ENCODE measurements at regions not wholly inside any gene's neighbourhood (a gene's known extent, or its start where the extent isn't known, plus 50 kb on each side); places are given as distances from the start of the nearest gene placed in this dataset.

- no peak for DNase-seq
- TF ChIP-seq, protein P1, sequence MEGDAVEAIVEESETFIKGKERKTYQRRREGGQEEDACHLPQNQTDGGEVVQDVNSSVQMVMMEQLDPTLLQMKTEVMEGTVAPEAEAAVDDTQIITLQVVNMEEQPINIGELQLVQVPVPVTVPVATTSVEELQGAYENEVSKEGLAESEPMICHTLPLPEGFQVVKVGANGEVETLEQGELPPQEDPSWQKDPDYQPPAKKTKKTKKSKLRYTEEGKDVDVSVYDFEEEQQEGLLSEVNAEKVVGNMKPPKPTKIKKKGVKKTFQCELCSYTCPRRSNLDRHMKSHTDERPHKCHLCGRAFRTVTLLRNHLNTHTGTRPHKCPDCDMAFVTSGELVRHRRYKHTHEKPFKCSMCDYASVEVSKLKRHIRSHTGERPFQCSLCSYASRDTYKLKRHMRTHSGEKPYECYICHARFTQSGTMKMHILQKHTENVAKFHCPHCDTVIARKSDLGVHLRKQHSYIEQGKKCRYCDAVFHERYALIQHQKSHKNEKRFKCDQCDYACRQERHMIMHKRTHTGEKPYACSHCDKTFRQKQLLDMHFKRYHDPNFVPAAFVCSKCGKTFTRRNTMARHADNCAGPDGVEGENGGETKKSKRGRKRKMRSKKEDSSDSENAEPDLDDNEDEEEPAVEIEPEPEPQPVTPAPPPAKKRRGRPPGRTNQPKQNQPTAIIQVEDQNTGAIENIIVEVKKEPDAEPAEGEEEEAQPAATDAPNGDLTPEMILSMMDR (IDR thresholded peaks at IDR 0.05): no peak
- intact Hi-C loops (cut with DNase I; ENCODE audit: low total_unique reads): no loop called here
- Histone ChIP-seq H3K36me3 (no peaks in the 10 kb centered on the region), H3K9me3 (no peaks in the 10 kb centered on the region), H3K27me3 (no peaks in the 10 kb centered on the region), H3K4me3 (no peak overlapping the region), H3K27ac (no peak overlapping the region), H3K4me1 (no peaks in the 10 kb centered on the region)
These were observed 122.1 kb upstream of the NFE2L3 start for GRCh38 chr7:26029911-26030310.

DNA sequence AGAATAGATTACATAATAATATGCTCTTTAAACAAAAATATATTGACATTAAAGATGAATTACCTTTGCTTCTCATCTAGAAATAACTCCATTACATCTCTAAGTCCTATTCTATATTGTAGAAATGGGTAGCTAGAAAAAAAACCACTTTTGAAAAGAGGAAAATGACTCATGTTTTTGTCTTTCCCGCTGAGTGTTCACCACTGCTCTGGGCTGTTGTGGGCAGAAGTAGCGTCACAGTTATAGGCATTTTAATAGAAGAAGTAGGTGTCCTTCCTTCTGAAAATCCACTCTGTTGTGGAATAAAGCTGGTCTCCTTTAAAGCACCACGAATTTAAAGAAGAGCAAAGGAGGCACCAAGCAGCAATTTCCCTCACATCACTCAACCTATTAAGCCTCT lies 117.6 kb upstream of the NFE2L3 start:
- Histone ChIP-seq H3K36me3 (no peaks in the 10 kb centered on the region), H3K4me3 (no peak overlapping the region), H3K27me3 (peaks cover 0 to 2% of the 10 kb centered on the region in 2 donors), H3K27ac (no peak overlapping the region), H3K9me3 (no peaks in the 10 kb centered on the region), H3K4me1 (no peaks in the 10 kb centered on the region)
- intact Hi-C loops (cut with DNase I; ENCODE audit: low total_unique reads): no loop called here
- TF ChIP-seq, protein P1 (IDR thresholded peaks at IDR 0.05): no peak
- DNase-seq: no peak

DNA sequence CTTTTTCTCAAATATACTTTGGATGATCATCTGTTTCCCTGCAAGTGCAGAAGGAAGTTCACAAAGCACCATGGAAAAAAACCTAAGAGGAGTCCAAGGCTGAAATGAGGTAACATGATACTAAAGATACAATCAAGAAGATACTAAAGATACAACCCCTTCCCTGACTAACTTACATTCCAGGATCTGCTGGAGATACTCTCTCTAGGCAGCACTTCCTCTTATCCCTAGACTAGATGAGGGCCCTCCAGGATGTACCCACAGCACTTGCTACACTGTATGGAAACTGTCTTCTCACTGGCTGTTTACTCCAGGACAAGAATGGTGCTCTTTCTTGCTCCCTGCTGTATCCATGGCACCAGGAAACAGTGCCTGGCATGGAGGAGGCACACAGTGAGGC lies 116.4 kb upstream of the NFE2L3 start:
- H3K27ac ChIP-seq: no peak overlapping the region
- intact Hi-C loops (cut with DNase I; ENCODE audit: low total_unique reads): no loop called here
- no peaks in the 10 kb centered on the region for H3K4me1 ChIP-seq
- H3K4me3 ChIP-seq: no peak overlapping the region
- TF ChIP-seq, protein P1 (IDR thresholded peaks at IDR 0.05): no peak
- H3K27me3 ChIP-seq: peaks cover 0 to 12% of the 10 kb centered on the region in 2 donors
- DNase-seq: no peak
- H3K36me3 ChIP-seq: no peaks in the 10 kb centered on the region
- no peaks in the 10 kb centered on the region for H3K9me3 ChIP-seq

GRCh38 chr7:26036092-26036491 lies 115.9 kb upstream of the NFE2L3 start:
- no peak overlapping the region for H3K27ac ChIP-seq
- TF ChIP-seq, protein P1 (IDR thresholded peaks at IDR 0.05): no peak
- peaks cover 0 to 15% of the 10 kb centered on the region in 2 donors for H3K27me3 ChIP-seq
- no peak for DNase-seq
- intact Hi-C loops (cut with DNase I; ENCODE audit: low total_unique reads): no loop called here
- no peaks in the 10 kb centered on the region for H3K9me3 ChIP-seq
- H3K36me3 ChIP-seq: no peaks in the 10 kb centered on the region
- no peak overlapping the region for H3K4me3 ChIP-seq
- no peaks in the 10 kb centered on the region for H3K4me1 ChIP-seq

DNA sequence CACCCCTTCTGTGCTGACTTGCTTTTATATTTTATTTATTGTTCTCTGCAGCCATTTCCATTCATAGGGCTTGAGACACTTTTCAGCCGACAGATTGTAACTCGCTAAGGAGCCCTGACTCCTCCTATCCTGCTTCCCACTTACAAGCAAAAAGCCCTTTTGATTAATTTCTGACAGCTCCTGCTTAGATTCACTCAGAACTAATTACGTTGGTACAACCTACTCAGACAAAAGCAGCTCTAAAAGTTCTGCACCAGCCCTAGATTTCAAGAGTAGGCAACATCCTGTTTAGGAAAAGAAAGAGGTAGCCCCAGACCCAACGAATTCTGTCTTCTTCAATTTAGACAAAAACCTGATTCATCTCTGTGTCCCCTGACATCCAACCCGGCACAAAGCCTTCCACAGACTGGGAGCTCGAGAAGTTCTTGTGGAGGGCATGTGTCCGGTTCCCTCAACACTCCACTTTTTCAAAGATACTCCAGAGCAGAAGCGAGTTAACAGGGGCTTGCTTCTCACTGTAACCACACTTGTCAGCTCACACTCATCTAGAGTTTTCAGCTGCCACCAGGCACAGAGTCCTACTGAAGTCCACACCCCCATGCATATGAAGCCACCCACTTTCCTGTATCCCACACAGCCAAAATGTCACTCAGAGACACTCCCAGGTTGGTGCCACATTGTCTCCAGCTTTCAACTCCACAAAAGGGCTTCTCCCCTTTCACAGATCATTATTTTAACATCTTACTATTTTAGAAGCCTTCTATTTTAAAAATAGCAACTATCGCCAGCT lies 113.6 kb upstream of the NFE2L3 start:
- Histone ChIP-seq H3K9me3 (no peaks in the 10 kb centered on the region), H3K36me3 (no peaks in the 10 kb centered on the region), H3K4me1 (no peaks in the 10 kb centered on the region), H3K27ac (no peak overlapping the region), H3K27me3 (peaks cover 0 to 17% of the 10 kb centered on the region in 2 donors), H3K4me3 (no peak overlapping the region)
- DNase-seq: no peak
- intact Hi-C loops (cut with DNase I; ENCODE audit: low total_unique reads): no loop called here
- TF ChIP-seq, protein P1 (IDR thresholded peaks at IDR 0.05): no peak
